H1 (cell line): ENCODE measurements at regions not wholly inside any gene's neighbourhood (a gene's known extent, or its start where the extent isn't known, plus 50 kb on each side); places are given as distances from the start of the nearest gene placed in this dataset.

Experiments used
- CTCF ChIA-PET: fragments of 300-600 bp; sonication (Branson Sonifier 250); formaldehyde crosslinking; loops from one replicate; lab custom pipeline; 2021; ENCODE audit not compliant: partially characterized antibody; lab: Charles Lee
- POLR2A ChIA-PET: fragments of 300-600 bp; sonication (Branson Sonifier 250); formaldehyde crosslinking; loops from one replicate; lab custom pipeline; 2021; ENCODE audit warnings: inconsistent platforms; ENCODE audit not compliant: partially characterized antibody; lab: Charles Lee
- DNase-seq, 2 experiments: peaks; one replicate each; pipeline versions ENCODE4 v3.0.0 to v3.0.0-alpha.2; 2010 to 2022; ENCODE audit warnings: low spot score in 2 of 2, low read depth in 1 of 2, mixed read lengths in 1 of 2
- FAIRE-seq: peaks from 2 replicates; lab custom pipeline; 2011; peaks lifted over from hg19 to GRCh38; lab: Jason Lieb, UNC
- H2AFZ ChIP-seq: 2 replicates; pipeline ENCODE4 v1.8.1; 2012; ENCODE audit warnings: low read length, inconsistent platforms
- H2AK5ac ChIP-seq: 2 replicates; pipeline ENCODE4 v1.6.1; 2013; ENCODE audit warnings: low read depth, low read length
- H2BK120ac ChIP-seq: replicated peaks from 2 replicates; pipeline ENCODE3; 2013; ENCODE audit warnings: low read depth, low read length, inconsistent platforms
- H2BK12ac ChIP-seq: 2 replicates; pipeline ENCODE4 v1.6.1; 2013; ENCODE audit warnings: low read depth, low read length
- H2BK15ac ChIP-seq: 2 replicates; pipeline ENCODE4 v1.6.1; 2013; ENCODE audit warnings: low read length
- H2BK20ac ChIP-seq: 2 replicates; pipeline ENCODE4 v1.6.1; 2013; ENCODE audit warnings: low read length
- H2BK5ac ChIP-seq: 2 replicates; pipeline ENCODE4 v1.6.1; 2013; ENCODE audit warnings: low read depth, low read length
- H3K14ac ChIP-seq: 2 replicates; pipeline ENCODE4 v1.6.1; 2013; ENCODE audit warnings: inconsistent platforms; ENCODE audit not compliant: insufficient read length
- H3K18ac ChIP-seq: 2 replicates; pipeline ENCODE4 v1.6.1; 2013; ENCODE audit warnings: low read length; ENCODE audit errors: extremely low read depth
- H3K23ac ChIP-seq: 2 replicates; pipeline ENCODE4 v1.6.1; 2013; ENCODE audit warnings: inconsistent platforms; ENCODE audit not compliant: insufficient read length
- H3K23me2 ChIP-seq: 2 replicates; pipeline ENCODE4 v1.6.1; 2013; ENCODE audit warnings: low read depth, low read length
- H3K27ac ChIP-seq: 2 replicates; pipeline ENCODE4 v1.6.1; 2011; ENCODE audit warnings: low read depth, low read length, inconsistent platforms
- H3K27me3 ChIP-seq, 4 experiments: replicated peaks in 1 of 4; 1 replicate in 1 of 4; 2 replicates in 3 of 4; pipeline versions ENCODE4 v1.6.1 to v1.8.1; 2011 to 2013; ENCODE audit warnings: low read length in 3 of 4, mild to moderate bottlenecking in 3 of 4, inconsistent platforms in 2 of 4, mixed read lengths in 2 of 4, moderate library complexity in 1 of 4; ENCODE audit not compliant: control insufficient read depth in 3 of 4, insufficient read depth in 3 of 4; ENCODE audit errors: extremely low read depth in 1 of 4
- H3K36me3 ChIP-seq, 4 experiments: 2 replicates each; pipeline versions ENCODE4 v1.6.1 to v1.8.1; 2011 to 2013; ENCODE audit warnings: mild to moderate bottlenecking in 4 of 4, low read length in 3 of 4, moderate library complexity in 2 of 4, control low read depth in 1 of 4, inconsistent platforms in 1 of 4; ENCODE audit not compliant: insufficient read depth in 4 of 4, control insufficient read depth in 2 of 4
- H3K4ac ChIP-seq: replicated peaks from 2 replicates; pipeline ENCODE3; 2013; ENCODE audit warnings: low read length, low read depth, mixed read lengths, inconsistent platforms; ENCODE audit not compliant: insufficient read length
- H3K4me1 ChIP-seq, 4 experiments: replicated peaks in 1 of 4; 1 replicate in 1 of 4; 2 replicates in 3 of 4; pipeline versions ENCODE4 v1.6.1 to v1.8.1; 2011 to 2013; ENCODE audit warnings: low read length in 3 of 4, inconsistent platforms in 2 of 4, mixed read lengths in 1 of 4; ENCODE audit not compliant: insufficient read depth in 4 of 4, control insufficient read depth in 3 of 4
- H3K4me2 ChIP-seq, 2 experiments: 2 replicates each; pipeline versions ENCODE4 v1.6.1 to v1.8.1; 2011 to 2013; ENCODE audit warnings: low read depth in 2 of 2, low read length in 2 of 2, control low read depth in 1 of 2, inconsistent platforms in 1 of 2, mild to moderate bottlenecking in 1 of 2; ENCODE audit not compliant: insufficient read depth in 1 of 2
- H3K4me3 ChIP-seq, 4 experiments: fragments of 200-600, 300-600 bp in 1 of 4; sonication (generic), shearing (Covaris generic), sonication (Bioruptor Twin) in 1 of 4; 2 replicates each; pipeline versions ENCODE4 v1.5.1 to v1.8.1; 2011 to 2016; ENCODE audit warnings: low read length in 4 of 4, low read depth in 3 of 4, control low read depth in 2 of 4, inconsistent platforms in 2 of 4, mild to moderate bottlenecking in 2 of 4, mixed read lengths in 1 of 4, moderate library complexity in 1 of 4; ENCODE audit not compliant: insufficient read depth in 2 of 4; ENCODE audit errors: extremely low read depth in 1 of 4
- H3K56ac ChIP-seq: replicated peaks from 2 replicates; pipeline ENCODE3; 2013; ENCODE audit warnings: low read depth, mild to moderate bottlenecking, mixed read lengths, low read length, inconsistent platforms; ENCODE audit not compliant: insufficient read length
- H3K79me1 ChIP-seq: 2 replicates; pipeline ENCODE4 v1.6.1; 2013; ENCODE audit warnings: low read depth, low read length, control low read depth
- H3K79me2 ChIP-seq, 2 experiments: 2 replicates each; pipeline versions ENCODE4 v1.6.1 to v1.8.1; 2012 to 2013; ENCODE audit warnings: low read length in 2 of 2, mild to moderate bottlenecking in 2 of 2, inconsistent platforms in 1 of 2; ENCODE audit not compliant: insufficient read depth in 2 of 2, control insufficient read depth in 1 of 2
- H3K9ac ChIP-seq, 4 experiments: replicated peaks in 1 of 4; 1 replicate in 1 of 4; 2 replicates in 3 of 4; pipeline versions ENCODE4 v1.6.1 to v1.8.1; 2011 to 2013; ENCODE audit warnings: low read depth in 3 of 4, low read length in 3 of 4, control low read depth in 2 of 4, mild to moderate bottlenecking in 2 of 4, moderate library complexity in 2 of 4, inconsistent platforms in 1 of 4; ENCODE audit errors: extremely low read depth in 1 of 4
- H3K9me3 ChIP-seq, 2 experiments: 2 replicates each; pipeline versions ENCODE4 v1.6.1 to v1.8.1; 2012 to 2013; ENCODE audit warnings: mild to moderate bottlenecking in 2 of 2, moderate library complexity in 2 of 2, control low read depth in 1 of 2, inconsistent platforms in 1 of 2, low read depth in 1 of 2, low read length in 1 of 2, mixed read lengths in 1 of 2; ENCODE audit not compliant: insufficient read depth in 2 of 2
- H4K20me1 ChIP-seq, 2 experiments: replicated peaks in 1 of 2; 2 replicates each; pipeline versions ENCODE3 to v1.8.1; 2011 to 2013; ENCODE audit warnings: inconsistent platforms in 2 of 2, low read length in 2 of 2, mild to moderate bottlenecking in 1 of 2; ENCODE audit not compliant: insufficient read depth in 2 of 2, control insufficient read depth in 1 of 2
- H4K5ac ChIP-seq: 2 replicates; pipeline ENCODE4 v1.6.1; 2013; ENCODE audit warnings: low read length, low read depth, mixed read lengths, inconsistent platforms; ENCODE audit not compliant: insufficient read length
- H4K8ac ChIP-seq: 2 replicates; pipeline ENCODE4 v1.8.0; 2013; ENCODE audit warnings: mild to moderate bottlenecking, moderate library complexity, low read length, inconsistent platforms; ENCODE audit not compliant: insufficient read depth; ENCODE audit errors: extremely low read depth
- H4K91ac ChIP-seq: replicated peaks from 2 replicates; pipeline ENCODE3; 2013; ENCODE audit warnings: low read length, mixed read lengths, inconsistent platforms; ENCODE audit not compliant: insufficient read length
- BCL11A ChIP-seq, 2 experiments: IDR thresholded peaks; one replicate each; pipeline ENCODE4 v1.6.1; 2011; ENCODE audit warnings: low read depth in 2 of 2, low read length in 2 of 2, mild to moderate bottlenecking in 2 of 2
- CBX8 ChIP-seq: fragments of 300-800, 300-1000 bp; sonication (generic); IDR thresholded peaks from 2 replicates; pipeline ENCODE4 v1.7.1; 2016; ENCODE audit warnings: low read depth, low read length, borderline replicate concordance
- CHD2 ChIP-seq: IDR thresholded peaks from 2 replicates; pipeline ENCODE4 v1.6.1; 2012; ENCODE audit warnings: low read length, improper control_type of control experiment
- CTBP2 ChIP-seq: IDR thresholded peaks from 2 replicates; pipeline ENCODE4 v1.7.0; 2011; ENCODE audit warnings: borderline replicate concordance, mild to moderate bottlenecking, moderate library complexity, mixed read lengths, low read length; ENCODE audit not compliant: insufficient read depth, insufficient read length
- EP300 ChIP-seq, 2 experiments: IDR thresholded peaks; 1 replicate in 1 of 2; 2 replicates in 1 of 2; pipeline ENCODE4 v1.6.1; 2011 to 2012; ENCODE audit warnings: low read depth in 2 of 2, low read length in 2 of 2, mild to moderate bottlenecking in 2 of 2, borderline replicate concordance in 1 of 2, inconsistent platforms in 1 of 2, moderate library complexity in 1 of 2
- NRF1 ChIP-seq: IDR thresholded peaks from 2 replicates; pipeline ENCODE4 v1.6.1; 2011; ENCODE audit warnings: mild to moderate bottlenecking, low read depth, low read length, improper control_type of control experiment
- POLR2AphosphoS5 ChIP-seq: IDR thresholded peaks from 2 replicates; pipeline ENCODE4 v1.6.1; 2011; ENCODE audit warnings: low read depth, low read length
- POU5F1 ChIP-seq: IDR thresholded peaks from 2 replicates; pipeline ENCODE4 v1.6.1; 2011; ENCODE audit warnings: low read depth, mild to moderate bottlenecking, low read length, moderate library complexity
- RAD21 ChIP-seq, 2 experiments: IDR thresholded peaks in 1 of 2; conservative IDR thresholded peaks in 1 of 2; 2 replicates each; pipeline ENCODE4 v1.6.1; 2011; ENCODE audit warnings: low read depth in 2 of 2, low read length in 2 of 2, improper control_type of control experiment in 1 of 2, inconsistent platforms in 1 of 2, mild to moderate bottlenecking in 1 of 2, moderate library complexity in 1 of 2
- RFX5 ChIP-seq: IDR thresholded peaks from 2 replicates; pipeline ENCODE4 v1.6.1; 2011; ENCODE audit warnings: low read depth, low read length, improper control_type of control experiment, borderline replicate concordance
- RNF2 ChIP-seq: fragments of 200-900, 300-1000 bp; sonication (generic); IDR thresholded peaks from 2 replicates; pipeline ENCODE4 v1.7.1; 2016; ENCODE audit warnings: borderline replicate concordance, low read depth, mild to moderate bottlenecking, antibody characterized with exemption, low read length; ENCODE audit not compliant: poor library complexity, severe bottlenecking; ENCODE audit errors: missing control alignments
- SUZ12 ChIP-seq: fragments of 200-600 bp; sonication (generic); IDR thresholded peaks from 2 replicates; pipeline ENCODE4 v1.6.1; 2012; ENCODE audit warnings: mild to moderate bottlenecking, inconsistent platforms, low read length, moderate library complexity, mixed read lengths
- TAF1 ChIP-seq: IDR thresholded peaks from 2 replicates; pipeline ENCODE4 v1.6.1; 2011; ENCODE audit warnings: mild to moderate bottlenecking, low read depth, low read length
- WGBS, 2 experiments: shearing (Covaris generic) in 1 of 2; methylation state at CpG; one replicate each; pipeline versions ENCODE4 v1.1.6 to v1.1.7; 2013 to 2015; ENCODE audit warnings: low lambda C conversion rate in 2 of 2, mixed read lengths in 2 of 2, inconsistent platforms in 1 of 2, low coverage in 1 of 2, missing lambda C conversion rate in 1 of 2; ENCODE audit not compliant: insufficient replicate concordance in 2 of 2, insufficient coverage in 1 of 2, insufficient read length in 1 of 2; ENCODE audit errors: extremely low coverage in 1 of 2, missing lambda C conversion rate in 1 of 2; 5-methylcytosine and 5-hydroxymethylcytosine counted together

DNA sequence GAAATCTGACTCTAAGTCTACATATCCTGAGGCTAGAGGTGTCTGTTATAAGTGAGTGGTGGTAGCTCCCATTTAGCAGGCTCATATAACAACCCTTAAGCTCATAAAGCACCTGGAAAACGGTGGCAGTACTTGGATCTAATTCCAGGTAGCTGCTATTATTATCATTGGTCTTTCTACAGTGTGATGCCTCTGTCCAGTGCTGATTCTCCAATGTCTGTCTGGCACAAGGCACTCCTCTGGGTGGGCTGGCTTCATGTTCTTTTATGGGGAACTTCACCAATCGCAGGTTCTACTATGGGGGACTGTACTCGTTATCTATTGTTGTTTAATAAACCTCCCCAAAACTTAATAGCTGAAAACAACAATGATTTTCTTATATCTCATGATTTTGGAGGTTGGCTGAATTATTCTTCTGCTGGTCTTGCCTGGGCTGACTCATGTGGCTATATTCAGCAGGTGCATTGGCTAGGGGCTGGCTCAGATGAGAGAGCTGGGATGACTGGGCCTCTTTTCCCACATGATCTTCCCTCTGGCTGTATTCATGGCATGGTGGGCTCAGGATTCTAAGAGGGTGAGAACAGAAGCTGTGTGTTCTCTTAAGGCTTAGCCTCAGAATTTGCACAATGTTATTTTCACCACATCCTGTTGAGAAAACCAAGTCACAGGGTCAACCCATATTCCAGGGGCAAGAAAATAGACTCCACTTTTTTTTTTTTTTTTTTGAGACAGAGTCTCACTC is 93.0 kb upstream of the PCGF5 start:
- DNase-seq, result no peak
- Histone ChIP-seq H3K9me3 (no peaks in the 10 kb centered on the region), H2AFZ (no peak overlapping the region), H2BK12ac (no peak overlapping the region), H3K56ac (no peak overlapping the region), H4K5ac (no peak overlapping the region), H3K27me3 (no peaks in the 10 kb centered on the region), H2BK120ac (no peak overlapping the region), H3K36me3 (no peaks in the 10 kb centered on the region), H3K4me2 (no peak overlapping the region), H3K14ac (no peak overlapping the region), H3K4me3 (no peak overlapping the region), H2BK15ac (no peak overlapping the region), H3K4ac (no peak overlapping the region), H4K8ac (no peak overlapping the region), H3K79me1 (no peaks in the 10 kb centered on the region), H4K91ac (no peak overlapping the region), H3K4me1 (no peaks in the 10 kb centered on the region), H3K18ac (no peak overlapping the region), H3K9ac (no peak overlapping the region), H3K23me2 (no peaks in the 10 kb centered on the region), H2BK5ac (no peak overlapping the region), H3K23ac (no peak overlapping the region), H3K79me2 (no peaks in the 10 kb centered on the region), H4K20me1 (no peaks in the 10 kb centered on the region), H3K27ac (no peak overlapping the region), H2BK20ac (no peak overlapping the region), H2AK5ac (no peak overlapping the region)
- TF ChIP-seq SUZ12 (no peak), CTBP2 (no peak), CBX8 (no peak), EP300 (IDR thresholded peaks at IDR 0.05; ENCODE audit: borderline replicate concordance in 1 of 2, low read depth in 2 of 2, low read length in 2 of 2) (no peak), BCL11A (IDR thresholded peaks at IDR 0.05; ENCODE audit: low read depth in 2 of 2, low read length in 2 of 2) (no peak), RAD21 (IDR thresholded peaks at IDR 0.05 in 1 of 2, conservative IDR thresholded peaks at IDR 0.05 in 1 of 2; ENCODE audit: low read depth in 2 of 2, low read length in 2 of 2) (no peak), NRF1 (no peak), POU5F1 (no peak), RNF2 (no peak), POLR2AphosphoS5 (no peak), RFX5 (no peak), TAF1 (no peak), CHD2 (no peak)
- ChIA-PET CTCF (interaction anchor here (0.6 to 1.2 kb wide), 6 partner anchors 9 to 168 kb away, joined by 3 to 4 read pairs (median 3); no protein-coding TSS in a partner anchor), POLR2A (no interaction called here)
- 91% methylated on average over 3 of the region's 3 CpGs; no CpG with 5 or more reads in 1 of the 2 experiments for WGBS, 2 experiments
- FAIRE-seq, result no peak
